DMS 273 (cell line): ENCODE measurements at regions not wholly inside any gene's neighbourhood (a gene's known extent, or its start where the extent isn't known, plus 50 kb on each side); places are given as distances from the start of the nearest gene placed in this dataset.

ENCODE experiments used
- DNase-seq: peaks from one replicate; lab custom pipeline; 2025; ENCODE audit not compliant: unreplicated experiment; lab: John Stamatoyannopoulos, UW

DNA sequence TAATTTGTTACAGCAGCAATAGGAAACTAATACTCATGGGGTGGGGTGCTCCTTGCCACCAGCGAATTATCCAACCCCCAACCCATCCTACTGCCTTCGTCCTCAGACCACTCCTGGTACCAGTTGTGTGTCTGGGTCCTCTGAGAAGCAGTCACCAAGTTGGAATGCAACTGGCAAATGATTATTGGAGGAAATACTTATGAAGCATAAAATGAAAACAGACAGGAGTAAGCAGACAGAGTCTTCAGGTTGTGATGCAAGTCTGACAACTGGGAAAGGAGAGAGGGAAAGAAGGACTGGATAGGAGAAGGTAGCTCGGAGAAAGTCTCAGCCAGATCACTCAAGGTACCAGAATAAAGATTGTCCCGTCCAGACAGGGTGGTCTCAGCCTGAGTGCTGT lies 181.1 kb upstream of the ARID2 start:
- DNase-seq, result no peak

DNA sequence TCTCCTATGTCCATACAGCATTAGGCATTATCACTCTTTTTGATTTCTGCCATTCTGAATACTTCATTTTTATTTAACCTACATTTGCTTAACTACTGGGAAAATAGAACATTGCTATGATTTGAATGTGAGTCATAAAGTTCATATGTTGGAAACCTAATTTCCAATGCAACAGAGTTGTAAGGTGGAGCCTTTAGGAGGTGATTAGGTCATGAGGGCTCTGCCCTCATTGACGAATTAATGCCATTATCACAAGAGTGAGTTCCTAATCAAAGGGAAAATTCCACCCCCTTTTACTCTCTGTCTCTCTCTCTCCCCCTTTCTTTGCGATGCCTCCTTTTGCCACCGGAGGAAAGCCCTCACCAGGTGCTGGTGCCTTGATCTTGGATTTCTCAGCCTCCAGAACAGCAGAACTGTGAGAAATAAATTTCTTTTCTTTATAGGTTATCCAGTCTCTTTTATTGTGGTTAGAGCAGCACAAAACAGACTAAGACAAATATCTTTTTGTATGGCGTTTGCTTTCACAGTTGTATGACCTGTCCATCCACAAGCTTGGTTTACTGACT lies 180.1 kb upstream of the ARID2 start:
- DNase-seq, result no peak

- DNase-seq, result no peak
Measured at GRCh38 chr12:45553204-45553603, 176.3 kb upstream of the ARID2 start.

- no peak for DNase-seq
Measured at GRCh38 chr12:45557016-45557415, 172.5 kb upstream of the ARID2 start.

DNA sequence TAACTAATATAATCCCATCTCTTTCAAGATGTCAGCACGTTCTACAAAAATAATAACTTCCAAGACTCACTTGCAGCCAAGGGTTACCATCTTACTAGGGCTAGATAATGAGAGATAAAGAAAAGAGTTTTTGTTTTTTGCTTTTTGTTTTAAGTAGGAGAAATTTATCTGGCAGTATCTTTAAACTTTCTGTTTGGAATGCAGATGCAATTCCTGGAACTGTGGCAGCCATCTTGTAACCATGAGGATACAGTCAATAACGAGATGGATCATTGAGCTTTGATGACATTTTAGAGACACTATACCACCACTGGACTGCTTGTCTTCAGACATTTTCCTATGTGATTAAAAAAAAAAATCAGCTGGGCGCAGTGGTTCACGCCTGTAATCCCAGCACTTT lies 171.2 kb upstream of the ARID2 start:
- DNase-seq, result no peak

GRCh38 chr12:45559537-45559936 lies 170.0 kb upstream of the ARID2 start:
- DNase-seq, result peak; percentile 80

- no peak for DNase-seq
Measured at GRCh38 chr12:45560689-45561088, 168.8 kb upstream of the ARID2 start.

GRCh38 chr12:45561488-45561887 lies 168.0 kb upstream of the ARID2 start:
- DNase-seq, result no peak

GRCh38 chr12:45565590-45565989 lies 163.9 kb upstream of the ARID2 start:
- DNase-seq, result no peak

DNA sequence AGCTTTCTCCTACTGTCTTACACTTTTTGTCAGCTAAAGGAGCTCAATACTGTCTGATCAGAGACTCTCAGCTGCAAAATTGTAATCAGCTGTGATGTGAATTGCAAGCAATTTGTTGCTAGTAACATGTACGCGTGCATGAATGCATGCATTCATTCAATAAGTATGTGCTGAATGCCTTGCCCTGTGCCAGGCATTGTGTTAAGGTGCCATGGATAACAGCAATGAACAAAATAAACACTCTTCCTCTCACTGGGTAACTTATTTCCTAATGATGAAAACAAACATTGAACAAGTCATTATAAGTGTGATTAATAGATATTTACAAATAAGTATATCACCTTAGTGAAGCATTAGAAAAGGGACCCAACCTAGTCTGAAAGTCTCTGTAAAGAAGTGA lies 163.2 kb upstream of the ARID2 start:
- no peak for DNase-seq

DNA sequence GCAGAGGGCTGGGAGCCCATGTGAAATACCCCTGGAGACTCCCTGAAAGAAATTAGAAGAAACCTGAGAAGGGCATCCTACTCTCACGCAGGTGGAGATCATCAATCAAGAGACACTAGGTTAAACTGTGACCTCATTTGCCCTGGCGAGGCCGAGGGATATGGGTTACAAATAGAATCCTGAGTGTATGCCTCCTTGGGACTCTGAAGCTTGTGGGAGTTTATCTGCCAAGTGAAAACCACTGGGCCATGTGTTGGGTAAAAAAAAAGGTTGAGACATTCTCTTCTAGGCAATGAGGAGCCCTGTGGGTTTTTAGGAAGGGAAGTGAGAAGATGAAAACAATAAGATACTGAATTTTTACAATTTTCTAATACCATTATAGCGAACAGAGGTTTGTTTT lies 160.7 kb upstream of the ARID2 start:
- no peak for DNase-seq

DNA sequence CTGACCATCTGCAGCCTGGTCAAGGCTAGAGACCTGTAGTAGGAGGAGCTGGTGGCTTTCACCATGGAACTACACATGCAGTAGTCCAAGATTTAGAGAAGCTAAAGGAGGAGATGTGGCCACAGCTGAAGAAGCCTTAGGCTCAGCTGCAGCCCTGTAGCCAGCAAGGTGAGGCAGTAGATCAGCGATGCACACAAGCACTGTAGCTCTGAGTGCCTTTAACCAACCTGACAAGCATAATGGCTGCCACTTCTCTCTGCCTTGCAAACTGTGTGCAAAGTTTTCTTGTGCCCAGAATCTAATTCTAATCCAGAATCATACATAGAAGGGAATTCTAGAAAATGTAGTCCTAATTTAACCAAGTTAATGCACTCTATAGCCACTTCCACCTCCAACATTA lies 159.0 kb upstream of the ARID2 start:
- no peak for DNase-seq

DNA sequence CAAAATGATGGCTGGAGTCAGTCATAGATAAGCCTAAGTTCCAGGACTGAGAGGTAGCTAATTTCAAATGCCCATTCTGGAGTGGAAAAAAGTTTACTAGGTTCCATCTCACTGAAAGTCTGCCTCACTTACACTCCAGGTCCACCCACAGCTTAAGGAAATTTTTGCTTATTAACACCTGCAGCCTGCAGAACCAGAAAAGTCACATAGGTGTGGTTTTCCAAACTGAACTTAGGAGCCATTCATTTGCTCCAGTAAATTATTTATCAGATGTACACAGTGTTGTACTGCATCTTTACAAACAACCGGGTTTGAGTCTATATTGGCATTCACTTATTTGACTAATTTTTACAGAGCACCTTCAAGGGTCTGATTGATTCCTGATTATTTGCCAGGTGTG lies 157.4 kb upstream of the ARID2 start:
- no peak for DNase-seq

GRCh38 chr12:45575417-45575816 lies 154.1 kb upstream of the ARID2 start:
- no peak for DNase-seq

GRCh38 chr12:45575823-45576475 lies 153.6 kb upstream of the ARID2 start:
- DNase-seq, result no peak

DNA sequence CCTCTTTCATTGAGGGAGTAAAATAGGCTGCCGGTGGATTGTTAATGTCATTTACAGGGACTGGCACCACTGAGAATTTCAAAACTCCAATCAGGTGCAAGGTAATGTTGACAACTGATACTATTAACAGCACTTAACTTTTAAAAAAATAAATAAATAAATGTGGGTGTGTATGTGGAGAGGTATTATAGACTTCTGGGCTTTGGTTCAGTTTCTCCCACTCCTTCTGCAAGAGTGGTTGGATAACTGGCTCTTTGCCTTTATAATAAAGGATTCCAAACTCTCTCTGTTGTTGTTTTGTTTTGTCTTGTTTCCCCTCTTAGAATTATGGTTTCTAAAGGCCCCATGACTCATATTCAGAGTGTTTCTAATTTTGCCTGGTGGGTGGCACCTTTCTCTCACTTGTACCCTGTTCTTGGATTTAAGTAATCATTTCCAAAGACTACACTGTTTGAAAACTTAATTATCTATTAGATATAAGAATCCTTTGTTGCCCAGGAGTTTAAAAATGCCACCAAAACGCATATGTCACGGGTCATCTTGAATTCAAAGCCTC lies 151.6 kb upstream of the ARID2 start:
- DNase-seq, result no peak

GRCh38 chr12:45580356-45580969 lies 149.0 kb upstream of the ARID2 start:
- no peak for DNase-seq

DNA sequence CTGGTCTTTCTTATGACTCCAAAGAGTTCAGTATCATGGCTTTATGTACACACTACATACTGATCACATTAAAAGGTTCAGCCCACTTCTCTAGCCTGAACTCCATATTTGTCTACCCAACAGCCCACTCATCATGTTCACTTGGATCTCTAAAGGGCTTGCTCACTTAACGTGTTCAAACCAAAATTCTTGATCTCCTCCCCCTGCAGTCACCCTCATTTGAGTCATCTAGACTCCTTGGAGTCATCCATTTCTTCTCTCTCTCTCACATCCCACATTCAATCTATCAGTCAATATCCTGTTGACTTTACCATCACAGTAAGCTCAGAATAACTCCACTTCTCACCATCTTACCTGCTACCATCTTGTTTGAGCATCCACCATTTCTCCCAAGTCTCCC lies 148.4 kb upstream of the ARID2 start:
- DNase-seq, result no peak

DNA sequence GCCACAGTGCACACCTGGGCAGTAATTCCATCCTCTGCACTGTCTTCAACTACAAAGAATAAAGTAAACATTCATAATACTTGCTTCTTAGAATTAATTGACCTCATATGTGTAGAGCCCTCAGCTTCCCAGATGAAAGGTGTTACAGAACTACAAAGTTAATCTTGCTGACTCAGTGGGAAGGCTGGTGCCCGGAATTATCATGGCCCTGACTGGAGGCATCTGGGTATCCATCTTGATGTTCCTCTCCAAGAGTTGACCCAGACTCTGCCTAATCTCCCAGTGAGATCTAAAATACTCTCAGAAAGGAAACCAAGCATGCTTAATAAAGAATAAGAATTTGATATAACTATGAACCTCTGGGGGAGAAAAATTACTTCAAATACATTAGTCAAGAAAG lies 147.0 kb upstream of the ARID2 start:
- DNase-seq, result no peak

GRCh38 chr12:45582986-45583659 lies 146.4 kb upstream of the ARID2 start:
- peak; percentile 11 for DNase-seq

GRCh38 chr12:45584336-45584735 lies 145.2 kb upstream of the ARID2 start:
- no peak for DNase-seq
